Stomach (tissue), 8 donors: ENCODE measurements at regions not wholly inside any gene's neighbourhood (a gene's known extent, or its start where the extent isn't known, plus 50 kb on each side); places are given as distances from the start of the nearest gene placed in this dataset.

ENCODE experiments used
- DNase-seq, 2 donors: peaks; one replicate each; pipeline versions ENCODE4 v3.0.0 to v3.0.0-alpha.2; 2013 to 2019
- H3K27ac ChIP-seq, 5 donors: fragments of 200-600 bp in 4 of 5; sonication (generic) in 4 of 5; one replicate each; pipeline ENCODE4 v1.5.1; 2013 to 2019; ENCODE audit warnings: mild to moderate bottlenecking in 1 of 5, moderate library complexity in 1 of 5
- H3K27me3 ChIP-seq, 3 donors: fragments of 200-600 bp; sonication (generic); one replicate each; pipeline ENCODE4 v1.5.1; 2017 to 2019; ENCODE audit warnings: mixed run types in 1 of 3
- H3K36me3 ChIP-seq, 4 donors: fragments of 200-600 bp; sonication (generic); 1 replicate in 3 of 4; 2 replicates in 1 of 4; pipeline ENCODE4 v1.5.1; 2016 to 2019
- H3K4me1 ChIP-seq, 4 donors: fragments of 200-600 bp; sonication (generic); one replicate each; pipeline ENCODE4 v1.5.1; 2016 to 2019
- H3K4me3 ChIP-seq, 4 donors: fragments of 200-600 bp; sonication (generic) in 3 of 4; one replicate each; pipeline ENCODE4 v1.5.1; 2016 to 2019; ENCODE audit warnings: mild to moderate bottlenecking in 1 of 4
- H3K9me3 ChIP-seq, 4 donors: fragments of 200-600 bp; sonication (generic); one replicate each; pipeline ENCODE4 v1.5.1; 2016 to 2019
- CTCF ChIP-seq, 7 experiments: fragments of 450-650 bp in 4 of 7; fragments of 200-600 bp in 3 of 7; sonication (generic) in 3 of 7; IDR thresholded peaks; one replicate each; pipeline ENCODE4 v1.5.1; 2016 to 2019; ENCODE audit warnings: antibody characterized with exemption in 7 of 7, control low read depth in 2 of 7, mild to moderate bottlenecking in 1 of 7
- EP300 ChIP-seq: sonication (generic); formaldehyde crosslinking; IDR thresholded peaks from one replicate; pipeline ENCODE4 v1.6.1; 2017; ENCODE audit warnings: antibody characterized with exemption
- POLR2A ChIP-seq, 4 donors: fragments of 450-650 bp; IDR thresholded peaks; one replicate each; pipeline ENCODE4 v1.6.1; 2016; ENCODE audit warnings: antibody characterized with exemption in 4 of 4, control low read depth in 2 of 4, mild to moderate bottlenecking in 1 of 4, moderate library complexity in 1 of 4
- POLR2AphosphoS5 ChIP-seq, 3 donors: sonication (generic); formaldehyde crosslinking; IDR thresholded peaks; one replicate each; pipeline ENCODE4 v1.6.1; 2016; ENCODE audit warnings: antibody characterized with exemption in 3 of 3
- WGBS, 5 donors: extraction: QIAGEN DNeasy Blood & Tissue Kit in 3 of 5; methylation state at CpG; one replicate each; pipeline versions ENCODE4 v1.1.5 to v1.1.7; 2013 to 2018; 5-methylcytosine and 5-hydroxymethylcytosine counted together
- intact Hi-C: fragments of 100-400 bp; cut with DNase I; formaldehyde crosslinking; loops from one replicate; pipeline ENCODE4 v1.15.1; 2023; ENCODE audit warnings: low total_unique reads
- donor health status: healthy with polysubstance abuse.
- donor health status: Bipolar disorder and iron deficiency.
- donor health status: healthy.

GRCh38 chr2:156695020-156695419 is 258.8 kb downstream of the GPD2 start:
- Histone ChIP-seq H3K27me3 (no peaks in the 10 kb centered on the region), H3K27ac (no peak overlapping the region), H3K4me1 (no peaks in the 10 kb centered on the region), H3K36me3 (no peaks in the 10 kb centered on the region), H3K4me3 (no peak overlapping the region), H3K9me3 (no peaks in the 10 kb centered on the region)
- no peak for DNase-seq
- WGBS, 5 donors, result 76 to 82% (median 80%) methylated on average over 4 of the region's 4 CpGs
- no peak for TF ChIP-seq EP300
- TF ChIP-seq POLR2AphosphoS5 (IDR thresholded peaks at IDR 0.05), result no peak
- no peak for TF ChIP-seq POLR2A (IDR thresholded peaks at IDR 0.05)
- intact Hi-C loops, result no loop called here

DNA sequence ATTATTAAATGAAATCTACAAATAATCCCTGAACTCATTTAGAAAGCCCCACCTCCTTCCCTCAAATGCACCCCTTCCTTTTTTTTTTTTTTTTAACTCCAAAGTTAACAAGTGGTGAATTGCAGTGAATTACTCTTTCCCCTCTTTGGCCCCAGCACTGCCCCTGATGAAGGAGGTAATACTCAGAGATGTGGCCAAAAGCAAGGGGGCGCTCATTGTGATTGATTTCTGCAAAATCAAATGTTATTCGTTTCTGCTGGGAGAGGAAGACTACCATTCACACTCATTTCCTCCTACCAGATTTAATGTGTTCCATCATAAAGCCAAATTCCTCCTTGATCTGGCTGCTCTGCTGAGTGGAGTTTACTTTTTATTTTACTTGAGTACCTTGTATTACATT is 259.4 kb downstream of the GPD2 start:
- no peaks in the 10 kb centered on the region for H3K36me3 ChIP-seq
- TF ChIP-seq POLR2AphosphoS5 (IDR thresholded peaks at IDR 0.05), result no peak
- no peak for TF ChIP-seq CTCF (IDR thresholded peaks at IDR 0.05)
- TF ChIP-seq POLR2A (IDR thresholded peaks at IDR 0.05), result no peak
- TF ChIP-seq EP300, result no peak
- H3K9me3 ChIP-seq, result no peaks in the 10 kb centered on the region
- no peaks in the 10 kb centered on the region for H3K27me3 ChIP-seq
- H3K4me3 ChIP-seq, result no peak overlapping the region
- WGBS, 5 donors, result 65 to 86% (median 80%) methylated on average over 2 of the region's 2 CpGs
- intact Hi-C loops, result no loop called here
- no peak overlapping the region for H3K27ac ChIP-seq
- H3K4me1 ChIP-seq, result no peaks in the 10 kb centered on the region
- DNase-seq, result no peak

- Histone ChIP-seq H3K27me3 (no peaks in the 10 kb centered on the region), H3K36me3 (no peaks in the 10 kb centered on the region), H3K4me1 (peaks cover 0 to 5% (median 2%) of the 10 kb centered on the region in 4 donors), H3K27ac (no peak overlapping the region), H3K9me3 (no peaks in the 10 kb centered on the region), H3K4me3 (no peak overlapping the region)
- no peak for DNase-seq
- WGBS, 5 donors, result 91 to 97% (median 95%) methylated on average over 4 of the region's 4 CpGs
- intact Hi-C loops, result no loop called here
- TF ChIP-seq POLR2A (IDR thresholded peaks at IDR 0.05), result no peak
- no peak for TF ChIP-seq EP300
- TF ChIP-seq CTCF (IDR thresholded peaks at IDR 0.05), result no peak
- TF ChIP-seq POLR2AphosphoS5 (IDR thresholded peaks at IDR 0.05), result no peak
Observed at GRCh38 chr2:156697906-156698305, 261.7 kb downstream of the GPD2 start.

- intact Hi-C loops, result no loop called here
- Histone ChIP-seq H3K27me3 (no peaks in the 10 kb centered on the region), H3K9me3 (no peaks in the 10 kb centered on the region), H3K4me3 (no peak overlapping the region), H3K4me1 (peaks cover 0 to 5% (median 2%) of the 10 kb centered on the region in 4 donors), H3K27ac (no peak overlapping the region), H3K36me3 (no peaks in the 10 kb centered on the region)
- WGBS, 5 donors, result 80 to 86% (median 83%) methylated on average over 8 of the region's 8 CpGs
- DNase-seq, result no peak
- TF ChIP-seq POLR2AphosphoS5 (IDR thresholded peaks at IDR 0.05) (no peak), CTCF (IDR thresholded peaks at IDR 0.05) (no peak), EP300 (no peak), POLR2A (IDR thresholded peaks at IDR 0.05) (no peak)
Observed at GRCh38 chr2:156700681-156701080, 264.5 kb downstream of the GPD2 start.

- intact Hi-C loops, result no loop called here
- no peak overlapping the region for H3K27ac ChIP-seq
- H3K4me3 ChIP-seq, result no peak overlapping the region
- no peak for DNase-seq
- peaks cover 0 to 5% (median 2%) of the 10 kb centered on the region in 4 donors for H3K4me1 ChIP-seq
- TF ChIP-seq EP300 (no peak), CTCF (IDR thresholded peaks at IDR 0.05) (no peak), POLR2A (IDR thresholded peaks at IDR 0.05) (no peak), POLR2AphosphoS5 (IDR thresholded peaks at IDR 0.05) (no peak)
- H3K9me3 ChIP-seq, result no peaks in the 10 kb centered on the region
- WGBS, 5 donors, result 32 to 42% (median 33%) methylated on average over 3 of the region's 3 CpGs
- H3K36me3 ChIP-seq, result no peaks in the 10 kb centered on the region
- H3K27me3 ChIP-seq, result no peaks in the 10 kb centered on the region
Observed at GRCh38 chr2:156702541-156702940, 266.4 kb downstream of the GPD2 start.
